Neuronal stem cell (in vitro differentiated cells): ENCODE measurements at regions not wholly inside any gene's neighbourhood (a gene's known extent, or its start where the extent isn't known, plus 50 kb on each side); places are given as distances from the start of the nearest gene placed in this dataset.

Experiments
- DNase-seq: peaks from one replicate; pipeline ENCODE4 v3.0.0-alpha.2; 2013; ENCODE audit warnings: low spot score
- H2AFZ ChIP-seq: one replicate; pipeline ENCODE4 v1.6.1; 2013; ENCODE audit warnings: mild to moderate bottlenecking, low read length, inconsistent platforms
- H2AK5ac ChIP-seq: 2 replicates; pipeline ENCODE4 v1.6.1; 2013; ENCODE audit warnings: low read depth, mild to moderate bottlenecking, inconsistent platforms, low read length, moderate library complexity, mixed read lengths
- H2BK120ac ChIP-seq: 2 replicates; pipeline ENCODE4 v1.6.1; 2013; ENCODE audit warnings: low read depth, mild to moderate bottlenecking, inconsistent platforms, low read length, moderate library complexity, mixed read lengths
- H2BK12ac ChIP-seq: one replicate; pipeline ENCODE4 v1.6.1; 2013; ENCODE audit warnings: low read length, inconsistent platforms
- H2BK15ac ChIP-seq: 2 replicates; pipeline ENCODE4 v1.6.1; 2013; ENCODE audit warnings: mild to moderate bottlenecking, low read length, inconsistent platforms, mixed read lengths
- H2BK5ac ChIP-seq: one replicate; pipeline ENCODE4 v1.6.1; 2013; ENCODE audit warnings: inconsistent platforms, mild to moderate bottlenecking, low read length, moderate library complexity
- H3K14ac ChIP-seq: one replicate; pipeline ENCODE4 v1.6.1; 2013; ENCODE audit warnings: low read length, inconsistent platforms
- H3K18ac ChIP-seq: 2 replicates; pipeline ENCODE4 v1.6.1; 2013; ENCODE audit warnings: low read length, inconsistent platforms
- H3K23ac ChIP-seq: 2 replicates; pipeline ENCODE4 v1.6.1; 2013; ENCODE audit warnings: low read depth, mild to moderate bottlenecking, mixed read lengths, low read length, inconsistent platforms; ENCODE audit not compliant: poor library complexity
- H3K27ac ChIP-seq: replicated peaks from 3 replicates; pipeline ENCODE4 v1.5.1; 2013; ENCODE audit warnings: low read length, inconsistent platforms
- H3K27me3 ChIP-seq, 3 experiments: 2 replicates each; pipeline ENCODE4 v1.6.1; 2013; ENCODE audit warnings: low read length in 3 of 3, mild to moderate bottlenecking in 2 of 3, inconsistent platforms in 1 of 3, low read depth in 1 of 3, mixed read lengths in 1 of 3, moderate library complexity in 1 of 3; ENCODE audit not compliant: control insufficient read depth in 3 of 3, insufficient read depth in 3 of 3
- H3K36me3 ChIP-seq, 2 donors: replicated peaks in 1 of 2; 2 replicates each; pipeline ENCODE4 v1.6.1; 2013; ENCODE audit warnings: low read length in 2 of 2; ENCODE audit not compliant: control insufficient read depth in 2 of 2, insufficient read depth in 2 of 2
- H3K4ac ChIP-seq: 2 replicates; pipeline ENCODE4 v1.6.1; 2013; ENCODE audit warnings: inconsistent platforms, mild to moderate bottlenecking, low read length, moderate library complexity
- H3K4me1 ChIP-seq, 2 donors: 1 replicate in 1 of 2; 2 replicates in 1 of 2; pipeline ENCODE4 v1.6.1; 2013; ENCODE audit warnings: low read length in 2 of 2, low read depth in 1 of 2; ENCODE audit not compliant: control insufficient read depth in 2 of 2, insufficient read depth in 1 of 2
- H3K4me2 ChIP-seq: one replicate; pipeline ENCODE4 v1.6.1; 2013; ENCODE audit warnings: mild to moderate bottlenecking, low read length, inconsistent platforms; ENCODE audit not compliant: insufficient read depth, poor library complexity, severe bottlenecking
- H3K4me3 ChIP-seq, 2 donors: 2 replicates each; pipeline ENCODE4 v1.5.1; 2013; ENCODE audit warnings: low read length in 2 of 2, mild to moderate bottlenecking in 2 of 2, inconsistent platforms in 1 of 2, moderate library complexity in 1 of 2
- H3K79me1 ChIP-seq: one replicate; pipeline ENCODE4 v1.6.1; 2013; ENCODE audit warnings: low read depth, mild to moderate bottlenecking, inconsistent platforms, low read length, moderate library complexity
- H3K9ac ChIP-seq: one replicate; pipeline ENCODE4 v1.6.1; 2013; ENCODE audit warnings: mild to moderate bottlenecking, low read depth, low read length, inconsistent platforms; ENCODE audit not compliant: poor library complexity
- H3K9me3 ChIP-seq, 2 donors: replicated peaks in 1 of 2; 2 replicates each; pipeline versions ENCODE3 to v1.6.1; 2013; ENCODE audit warnings: low read length in 2 of 2, mild to moderate bottlenecking in 2 of 2, inconsistent platforms in 1 of 2, low read depth in 1 of 2, mixed read lengths in 1 of 2, moderate library complexity in 1 of 2; ENCODE audit not compliant: control insufficient read depth in 2 of 2, insufficient read depth in 1 of 2
- H4K8ac ChIP-seq: one replicate; pipeline ENCODE4 v1.6.1; 2013; ENCODE audit warnings: low read depth, mild to moderate bottlenecking, inconsistent platforms, low read length, moderate library complexity
- H4K91ac ChIP-seq: one replicate; pipeline ENCODE4 v1.6.1; 2013; ENCODE audit warnings: low read length, low read depth, mild to moderate bottlenecking, inconsistent platforms; ENCODE audit not compliant: poor library complexity
- WGBS, 2 donors: extraction: QIAGEN DNeasy Blood & Tissue Kit; methylation state at CpG; one replicate each; pipeline ENCODE4 v1.1.7; 2013; ENCODE audit warnings: missing lambda C conversion rate in 2 of 2, mixed read lengths in 1 of 2; ENCODE audit not compliant: insufficient read length in 2 of 2, insufficient replicate concordance in 1 of 2; ENCODE audit errors: extremely low coverage in 2 of 2; 5-methylcytosine and 5-hydroxymethylcytosine counted together

DNA sequence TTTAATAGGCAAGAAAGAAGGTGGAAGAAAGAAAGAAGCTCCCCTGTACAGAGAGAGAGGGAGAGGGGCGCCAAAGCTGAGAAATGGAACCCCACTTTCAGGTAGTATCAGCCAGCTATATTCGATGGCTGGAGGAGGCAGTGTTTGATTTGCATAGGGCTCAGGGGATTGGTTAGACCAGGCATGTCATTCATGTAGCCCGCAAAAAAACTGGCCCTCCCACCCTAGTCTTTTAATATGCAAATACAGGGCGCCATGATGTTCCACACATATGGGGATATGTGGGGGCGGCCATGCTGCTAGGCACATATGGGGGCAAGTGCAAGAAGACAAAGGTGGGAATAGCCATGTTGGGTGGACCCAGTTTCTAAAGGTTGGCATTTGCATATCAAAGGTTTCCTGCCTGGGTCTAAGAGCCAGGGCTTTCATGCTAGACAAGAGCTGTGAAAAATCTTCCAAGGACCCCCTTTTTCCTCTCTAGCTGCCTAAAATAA lies 174.4 kb upstream of the ADRA1B start:
- no peak overlapping the region for H3K4ac ChIP-seq
- no peak overlapping the region for H3K18ac ChIP-seq
- no peak overlapping the region for H3K23ac ChIP-seq
- no peak overlapping the region for H3K4me3 ChIP-seq
- H4K8ac ChIP-seq: no peak overlapping the region
- no peaks in the 10 kb centered on the region for H3K4me1 ChIP-seq
- H2BK12ac ChIP-seq: no peak overlapping the region
- H2AK5ac ChIP-seq: no peak overlapping the region
- H3K9ac ChIP-seq: no peak overlapping the region
- H3K79me1 ChIP-seq: no peaks in the 10 kb centered on the region
- H3K9me3 ChIP-seq: no peaks in the 10 kb centered on the region
- no peak overlapping the region for H3K14ac ChIP-seq
- no peak overlapping the region for H2BK5ac ChIP-seq
- no peak overlapping the region for H2AFZ ChIP-seq
- no peak overlapping the region for H2BK120ac ChIP-seq
- H3K4me2 ChIP-seq: no peak overlapping the region
- H4K91ac ChIP-seq: no peak overlapping the region
- H3K36me3 ChIP-seq: no peaks in the 10 kb centered on the region
- WGBS, 2 donors: no CpG with 5 or more reads among the region's 5 CpGs
- no peaks in the 10 kb centered on the region for H3K27me3 ChIP-seq
- H3K27ac ChIP-seq: no peak overlapping the region
- H2BK15ac ChIP-seq: no peak overlapping the region
- DNase-seq: no peak

DNA sequence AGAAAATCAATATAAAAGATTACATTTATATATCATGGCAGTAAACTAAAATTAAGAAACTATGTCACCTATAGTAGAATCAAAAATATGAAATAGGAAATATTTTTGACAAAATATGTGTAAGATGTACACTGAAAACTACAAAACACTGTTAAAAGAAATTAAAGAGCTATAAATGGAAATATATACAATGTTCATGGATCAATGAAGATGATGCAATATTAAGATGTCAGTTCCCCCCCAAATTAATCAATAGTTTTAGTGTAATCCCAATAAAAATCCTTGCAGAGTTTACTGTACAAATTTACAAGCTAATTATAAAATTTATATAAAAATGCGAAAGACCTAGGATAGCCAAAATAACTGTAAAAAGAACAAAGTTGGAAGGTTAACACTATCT lies 173.0 kb upstream of the ADRA1B start:
- Histone ChIP-seq H4K8ac (no peak overlapping the region), H3K27ac (no peak overlapping the region), H3K4me3 (no peak overlapping the region), H3K27me3 (no peaks in the 10 kb centered on the region), H2BK5ac (no peak overlapping the region), H2AK5ac (no peak overlapping the region), H2BK120ac (no peak overlapping the region), H3K23ac (no peak overlapping the region), H3K4me1 (no peaks in the 10 kb centered on the region), H4K91ac (no peak overlapping the region), H3K9me3 (no peaks in the 10 kb centered on the region), H2BK15ac (no peak overlapping the region), H3K18ac (no peak overlapping the region), H3K4me2 (no peak overlapping the region), H3K9ac (no peak overlapping the region), H3K79me1 (no peaks in the 10 kb centered on the region), H2AFZ (no peak overlapping the region), H3K36me3 (no peaks in the 10 kb centered on the region), H3K14ac (no peak overlapping the region), H2BK12ac (no peak overlapping the region), H3K4ac (no peak overlapping the region)
- no peak for DNase-seq
- no CpG with 5 or more reads among the region's 1 CpG for WGBS, 2 donors

DNA sequence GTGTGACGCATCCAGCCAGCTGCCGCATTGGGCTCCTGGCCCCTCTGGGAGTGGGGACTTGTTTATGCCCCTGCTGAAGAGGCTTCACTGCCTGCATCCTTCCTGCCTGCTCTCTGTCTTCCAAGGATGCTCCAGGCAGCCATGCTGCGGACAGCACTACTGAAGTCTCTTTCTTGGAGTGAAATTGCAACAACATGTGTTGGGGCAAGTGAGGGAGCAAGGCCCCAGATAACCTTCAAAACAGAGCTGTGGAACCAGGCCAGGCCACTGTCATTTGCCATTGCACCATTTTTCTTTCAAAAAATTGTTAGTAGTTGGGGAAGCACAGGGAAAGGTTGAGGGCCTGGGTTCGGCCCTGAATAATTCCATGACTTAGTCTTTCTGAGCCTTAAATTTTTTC lies 169.6 kb upstream of the ADRA1B start:
- Histone ChIP-seq H3K9ac (no peak overlapping the region), H3K4me1 (peaks cover 0 to 3% of the 10 kb centered on the region in 2 donors), H4K91ac (no peak overlapping the region), H3K4me2 (no peak overlapping the region), H2AFZ (no peak overlapping the region), H3K79me1 (no peaks in the 10 kb centered on the region), H3K4me3 (no peak overlapping the region), H2BK5ac (no peak overlapping the region), H3K4ac (no peak overlapping the region), H2BK12ac (no peak overlapping the region), H2BK120ac (no peak overlapping the region), H3K23ac (no peak overlapping the region), H3K27ac (no peak overlapping the region), H3K18ac (no peak overlapping the region), H4K8ac (no peak overlapping the region), H3K9me3 (peaks cover 0 to 2% of the 10 kb centered on the region in 2 donors), H3K27me3 (no peaks in the 10 kb centered on the region), H2BK15ac (no peak overlapping the region), H3K36me3 (no peaks in the 10 kb centered on the region), H3K14ac (no peak overlapping the region), H2AK5ac (no peak overlapping the region)
- no CpG with 5 or more reads among the region's 4 CpGs for WGBS, 2 donors
- no peak for DNase-seq

GRCh38 chr5:159749146-159749545 lies 167.1 kb upstream of the ADRA1B start:
- Histone ChIP-seq H3K14ac (no peak overlapping the region), H2BK120ac (no peak overlapping the region), H2BK5ac (no peak overlapping the region), H4K91ac (no peak overlapping the region), H3K4me2 (no peak overlapping the region), H4K8ac (no peak overlapping the region), H3K4ac (no peak overlapping the region), H3K4me1 (peaks cover 0 to 3% of the 10 kb centered on the region in 2 donors), H3K9me3 (peaks cover 0 to 3% of the 10 kb centered on the region in 2 donors), H3K18ac (no peak overlapping the region), H3K27ac (no peak overlapping the region), H3K79me1 (no peaks in the 10 kb centered on the region), H3K9ac (no peak overlapping the region), H3K27me3 (no peaks in the 10 kb centered on the region), H3K36me3 (no peaks in the 10 kb centered on the region), H2AFZ (no peak overlapping the region), H2AK5ac (no peak overlapping the region), H3K23ac (no peak overlapping the region), H2BK12ac (no peak overlapping the region), H3K4me3 (no peak overlapping the region), H2BK15ac (no peak overlapping the region)
- DNase-seq: no peak
